OCI-LY7 (cell line): ENCODE measurements at regions not wholly inside any gene's neighbourhood (a gene's known extent, or its start where the extent isn't known, plus 50 kb on each side); places are given as distances from the start of the nearest gene placed in this dataset.

Source experiments
- BruUV-seq: library from RNA; stranded (reverse); fragments of 400-500 nt; replicated peaks from 2 replicates; lab custom pipeline; 2021; lab: Mats Ljungman, UMichigan
- CTCF ChIA-PET: fragments of 300-600 bp; sonication (Branson Sonifier 250); formaldehyde crosslinking; loops from one replicate; lab custom pipeline; 2022; ENCODE audit warnings: antibody characterized with exemption; ENCODE audit not compliant: unreplicated experiment; lab: Charles Lee
- POLR2A ChIA-PET: fragments of 300-600 bp; sonication (Branson Sonifier 250); formaldehyde crosslinking; loops from one replicate; lab custom pipeline; 2022; ENCODE audit warnings: antibody characterized with exemption; lab: Charles Lee
- DNase-seq: peaks from one replicate; pipeline ENCODE4 v3.0.0-alpha.2; 2015; ENCODE audit warnings: low spot score
- H2AFZ ChIP-seq: fragments of 200-600 bp; sonication (generic), shearing (Covaris generic); 2 replicates; pipeline ENCODE4 v1.6.1; 2014; ENCODE audit warnings: mild to moderate bottlenecking, antibody characterized with exemption, low read length, moderate library complexity
- H3K27ac ChIP-seq: fragments of 200-600 bp; sonication (generic); 2 replicates; pipeline ENCODE4 v1.5.1; 2014; ENCODE audit warnings: mixed run types, low read depth, mild to moderate bottlenecking, moderate library complexity, low read length, inconsistent platforms; ENCODE audit not compliant: poor library complexity, severe bottlenecking
- H3K36me3 ChIP-seq: fragments of 200-600 bp; sonication (generic); 2 replicates; pipeline ENCODE4 v1.6.1; 2014; ENCODE audit warnings: mild to moderate bottlenecking, antibody characterized with exemption, low read length, moderate library complexity, mixed read lengths; ENCODE audit not compliant: insufficient read depth
- H3K4me1 ChIP-seq: fragments of 200-600 bp; sonication (generic); 2 replicates; pipeline ENCODE4 v1.5.1; 2014; ENCODE audit warnings: mild to moderate bottlenecking, low read length; ENCODE audit not compliant: insufficient read depth, poor library complexity, severe bottlenecking
- H3K4me2 ChIP-seq: fragments of 200-600 bp; sonication (generic); 2 replicates; pipeline ENCODE4 v1.6.1; 2014; ENCODE audit warnings: mild to moderate bottlenecking, low read length
- H3K4me3 ChIP-seq: fragments of 200-600 bp; sonication (generic); 2 replicates; pipeline ENCODE4 v1.5.1; 2014; ENCODE audit warnings: mild to moderate bottlenecking, low read depth, low read length; ENCODE audit not compliant: poor library complexity, severe bottlenecking
- H3K79me2 ChIP-seq: fragments of 200-600 bp; sonication (generic); 2 replicates; pipeline ENCODE4 v1.6.1; 2016; ENCODE audit warnings: low read depth, mild to moderate bottlenecking, low read length, moderate library complexity, mixed read lengths; ENCODE audit not compliant: insufficient read depth
- H3K9me2 ChIP-seq: fragments of 200-600 bp; sonication (generic); 2 replicates; pipeline ENCODE4 v1.6.1; 2016; ENCODE audit warnings: mild to moderate bottlenecking, low read length, mixed read lengths; ENCODE audit not compliant: insufficient read depth
- H3K9me3 ChIP-seq: fragments of 200-600 bp; sonication (generic); 2 replicates; pipeline ENCODE4 v1.6.1; 2014; ENCODE audit warnings: mild to moderate bottlenecking, mixed run types, low read length, mixed read lengths
- H4K20me1 ChIP-seq: fragments of 200-600 bp; sonication (generic); 2 replicates; pipeline ENCODE4 v1.6.1; 2014; ENCODE audit warnings: mild to moderate bottlenecking, antibody characterized with exemption, low read length, moderate library complexity, mixed read lengths; ENCODE audit not compliant: insufficient read depth
- EZH2phosphoT487 ChIP-seq: fragments of 200-600 bp; sonication (generic); IDR thresholded peaks from 2 replicates; pipeline ENCODE4 v1.6.1; 2018; ENCODE audit warnings: low read depth, borderline replicate concordance, mild to moderate bottlenecking, mixed run types, antibody characterized with exemption, low read length, moderate library complexity, mixed read lengths
- intact Hi-C: fragments of 100-400 bp; cut with micrococcal nuclease; formaldehyde crosslinking; loops from one replicate; pipeline ENCODE4 v1.10.0; 2022; ENCODE audit not compliant: unreplicated experiment
- TF ChIP-seq, protein P1 (sequence below): fragments of 200-600 bp; sonication (generic); conservative IDR thresholded peaks from 2 replicates; pipeline ENCODE4 v1.5.1; 2014; ENCODE audit warnings: mild to moderate bottlenecking, antibody characterized with exemption, low read length, moderate library complexity, mixed read lengths

DNA sequence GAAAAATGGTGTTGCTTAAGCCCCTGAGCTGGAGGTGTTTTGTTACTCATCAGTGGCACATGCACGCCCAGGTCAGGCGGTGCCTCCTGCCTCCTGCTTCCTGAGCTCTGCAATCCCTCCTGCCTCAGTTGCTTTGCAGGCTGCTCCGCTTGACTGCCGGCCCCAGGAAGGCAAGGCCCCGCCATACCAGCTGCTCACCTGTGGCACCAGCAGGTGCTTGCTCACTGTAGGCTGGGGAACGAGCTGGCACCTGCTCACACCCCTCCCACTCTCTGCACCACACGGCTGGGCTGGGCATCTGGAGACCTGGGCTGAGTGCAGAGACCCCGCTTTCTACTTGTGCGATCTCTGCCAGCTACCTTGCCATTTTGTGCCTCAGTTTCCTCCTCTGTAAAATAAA, 200.2 kb downstream of the RBFOX3 start:
- POLR2A ChIA-PET, result no interaction called here
- Histone ChIP-seq H3K79me2 (no peaks in the 10 kb centered on the region), H2AFZ (no peak overlapping the region), H3K9me2 (no peaks in the 10 kb centered on the region), H3K4me2 (no peak overlapping the region), H3K4me3 (no peak overlapping the region), H3K9me3 (no peaks in the 10 kb centered on the region), H4K20me1 (no peaks in the 10 kb centered on the region), H3K27ac (no peak overlapping the region), H3K36me3 (no peaks in the 10 kb centered on the region), H3K4me1 (no peaks in the 10 kb centered on the region)
- DNase-seq, result no peak
- CTCF ChIA-PET, result no interaction called here
- BruUV-seq, result no TSS peak
- TF ChIP-seq, protein P1, sequence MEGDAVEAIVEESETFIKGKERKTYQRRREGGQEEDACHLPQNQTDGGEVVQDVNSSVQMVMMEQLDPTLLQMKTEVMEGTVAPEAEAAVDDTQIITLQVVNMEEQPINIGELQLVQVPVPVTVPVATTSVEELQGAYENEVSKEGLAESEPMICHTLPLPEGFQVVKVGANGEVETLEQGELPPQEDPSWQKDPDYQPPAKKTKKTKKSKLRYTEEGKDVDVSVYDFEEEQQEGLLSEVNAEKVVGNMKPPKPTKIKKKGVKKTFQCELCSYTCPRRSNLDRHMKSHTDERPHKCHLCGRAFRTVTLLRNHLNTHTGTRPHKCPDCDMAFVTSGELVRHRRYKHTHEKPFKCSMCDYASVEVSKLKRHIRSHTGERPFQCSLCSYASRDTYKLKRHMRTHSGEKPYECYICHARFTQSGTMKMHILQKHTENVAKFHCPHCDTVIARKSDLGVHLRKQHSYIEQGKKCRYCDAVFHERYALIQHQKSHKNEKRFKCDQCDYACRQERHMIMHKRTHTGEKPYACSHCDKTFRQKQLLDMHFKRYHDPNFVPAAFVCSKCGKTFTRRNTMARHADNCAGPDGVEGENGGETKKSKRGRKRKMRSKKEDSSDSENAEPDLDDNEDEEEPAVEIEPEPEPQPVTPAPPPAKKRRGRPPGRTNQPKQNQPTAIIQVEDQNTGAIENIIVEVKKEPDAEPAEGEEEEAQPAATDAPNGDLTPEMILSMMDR, result no peak
- no peak for TF ChIP-seq EZH2phosphoT487
- intact Hi-C loops, result no loop called here

- CTCF ChIA-PET, result no interaction called here
- Histone ChIP-seq H3K9me2 (no peaks in the 10 kb centered on the region), H3K4me2 (no peak overlapping the region), H2AFZ (no peak overlapping the region), H3K27ac (no peak overlapping the region), H3K36me3 (no peaks in the 10 kb centered on the region), H3K9me3 (no peaks in the 10 kb centered on the region), H3K4me1 (no peaks in the 10 kb centered on the region), H3K79me2 (no peaks in the 10 kb centered on the region), H3K4me3 (no peak overlapping the region), H4K20me1 (no peaks in the 10 kb centered on the region)
- BruUV-seq, result no TSS peak
- DNase-seq, result no peak
- POLR2A ChIA-PET, result no interaction called here
- intact Hi-C loops, result no loop called here
- TF ChIP-seq, protein P1, result no peak
- TF ChIP-seq EZH2phosphoT487, result no peak
Measured at GRCh38 chr17:79408251-79408650, 202.6 kb downstream of the RBFOX3 start.

DNA sequence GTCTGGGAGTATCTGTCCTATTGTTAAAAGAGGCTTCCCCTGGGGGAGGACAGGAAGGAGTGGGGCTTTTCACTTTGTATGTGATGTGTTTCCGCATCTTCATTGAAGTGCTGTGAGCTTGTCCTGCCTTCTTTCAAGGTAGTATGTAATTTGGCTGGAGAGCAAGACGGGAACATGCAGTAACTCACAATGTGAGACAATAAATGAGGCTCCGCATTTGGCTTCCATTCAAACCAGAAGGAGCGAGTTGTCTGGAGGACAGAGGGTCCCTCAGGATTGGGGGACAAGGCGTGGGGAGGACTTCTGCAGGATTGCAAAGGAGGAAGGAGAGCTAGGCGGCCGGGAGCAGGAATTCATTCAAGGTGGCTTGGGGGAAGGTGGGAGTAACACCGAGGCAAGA, 203.5 kb downstream of the RBFOX3 start:
- no peaks in the 10 kb centered on the region for H3K79me2 ChIP-seq
- H3K9me2 ChIP-seq, result no peaks in the 10 kb centered on the region
- TF ChIP-seq, protein P1, result no peak
- TF ChIP-seq EZH2phosphoT487, result no peak
- no TSS peak for BruUV-seq
- no peaks in the 10 kb centered on the region for H3K9me3 ChIP-seq
- no peak overlapping the region for H2AFZ ChIP-seq
- no peak for DNase-seq
- no peaks in the 10 kb centered on the region for H4K20me1 ChIP-seq
- H3K4me1 ChIP-seq, result no peaks in the 10 kb centered on the region
- no peaks in the 10 kb centered on the region for H3K36me3 ChIP-seq
- no peak overlapping the region for H3K4me2 ChIP-seq
- no peak overlapping the region for H3K27ac ChIP-seq
- ChIA-PET POLR2A (no interaction called here), CTCF (no interaction called here)
- H3K4me3 ChIP-seq, result no peak overlapping the region
- intact Hi-C loops, result no loop called here
